IMR-90 (cell line): ENCODE measurements at regions not wholly inside any gene's neighbourhood (a gene's known extent, or its start where the extent isn't known, plus 50 kb on each side); places are given as distances from the start of the nearest gene placed in this dataset.
A peak's percentile ranks its signal among the peaks of the same experiment; 100 is the strongest.

Experiments
- ATAC-seq: fragments of 200-7000 bp; cut with Tn5 transposase; 2 replicates; pipeline ENCODE4 v1.9.1; 2020; ENCODE audit warnings: low read depth, mild to moderate bottlenecking, moderate library complexity
- BruUV-seq: library from RNA; stranded (reverse); fragments of 400-500 nt; replicated peaks from 2 replicates; lab custom pipeline; 2021; lab: Mats Ljungman, UMichigan
- CTCF ChIA-PET: fragments of 300-600 bp; formaldehyde crosslinking; extraction: SDS; loops from one replicate; lab custom pipeline; 2021; ENCODE audit warnings: antibody characterized with exemption; lab: Yijun Ruan, JAX
- POLR2A ChIA-PET: fragments of 300-600 bp; sonication (Branson Sonifier 250); formaldehyde crosslinking; loops from one replicate; lab custom pipeline; 2022; ENCODE audit warnings: antibody characterized with exemption; ENCODE audit not compliant: unreplicated experiment; lab: Charles Lee
- DNase-seq: peaks from one replicate; pipeline ENCODE4 v3.0.0; 2013
- H2AFZ ChIP-seq: replicated peaks from 2 replicates; pipeline ENCODE3; 2013; ENCODE audit warnings: low read length, mild to moderate bottlenecking; ENCODE audit not compliant: poor library complexity
- H2AK5ac ChIP-seq: 2 replicates; pipeline ENCODE4 v1.6.1; 2013; ENCODE audit warnings: low read depth, low read length, inconsistent platforms
- H2AK9ac ChIP-seq: replicated peaks from 2 replicates; pipeline ENCODE3; 2013; ENCODE audit warnings: mild to moderate bottlenecking, low read depth, low read length, moderate library complexity; ENCODE audit not compliant: poor library complexity
- H2BK120ac ChIP-seq: 2 replicates; pipeline ENCODE4 v1.6.1; 2013; ENCODE audit warnings: low read depth, low read length, inconsistent platforms
- H2BK15ac ChIP-seq: 3 replicates; pipeline ENCODE4 v1.6.1; 2013; ENCODE audit warnings: low read depth, low read length, inconsistent platforms
- H2BK20ac ChIP-seq: 2 replicates; pipeline ENCODE4 v1.6.1; 2013; ENCODE audit warnings: low read depth, mild to moderate bottlenecking, inconsistent platforms, low read length, moderate library complexity
- H2BK5ac ChIP-seq: 2 replicates; pipeline ENCODE4 v1.6.1; 2013; ENCODE audit warnings: mild to moderate bottlenecking, low read depth, low read length, inconsistent platforms; ENCODE audit not compliant: poor library complexity, severe bottlenecking
- H3K14ac ChIP-seq: replicated peaks from 2 replicates; pipeline ENCODE4 v1.6.1; 2013; ENCODE audit warnings: low read depth, low read length, inconsistent platforms
- H3K18ac ChIP-seq: 2 replicates; pipeline ENCODE4 v1.6.1; 2013; ENCODE audit warnings: low read depth, low read length, control low read depth
- H3K23ac ChIP-seq: 2 replicates; pipeline ENCODE4 v1.6.1; 2013; ENCODE audit warnings: low read depth, low read length, inconsistent platforms
- H3K27ac ChIP-seq: 2 replicates; pipeline ENCODE4 v1.5.1; 2013; ENCODE audit warnings: mild to moderate bottlenecking, control low read depth, low read length; ENCODE audit not compliant: insufficient read depth
- H3K27me3 ChIP-seq: 2 replicates; pipeline ENCODE4 v1.6.1; 2013; ENCODE audit warnings: low read length; ENCODE audit not compliant: control insufficient read depth, insufficient read depth
- H3K36me3 ChIP-seq: 2 replicates; pipeline ENCODE4 v1.6.1; 2013; ENCODE audit warnings: low read length, mixed read lengths; ENCODE audit not compliant: control insufficient read depth, insufficient read depth
- H3K4ac ChIP-seq: 2 replicates; pipeline ENCODE4 v1.6.1; 2013; ENCODE audit warnings: low read depth, low read length, inconsistent platforms
- H3K4me1 ChIP-seq: 2 replicates; pipeline ENCODE4 v1.6.1; 2013; ENCODE audit warnings: low read length, mixed read lengths; ENCODE audit not compliant: control insufficient read depth, insufficient read depth
- H3K4me2 ChIP-seq: 2 replicates; pipeline ENCODE4 v1.6.1; 2013; ENCODE audit warnings: low read depth, mild to moderate bottlenecking, control low read depth, low read length, moderate library complexity
- H3K4me3 ChIP-seq: 2 replicates; pipeline ENCODE4 v1.5.1; 2013; ENCODE audit warnings: low read depth, mild to moderate bottlenecking, control low read depth, low read length, moderate library complexity; ENCODE audit not compliant: insufficient read depth
- H3K56ac ChIP-seq: 2 replicates; pipeline ENCODE4 v1.6.1; 2013; ENCODE audit warnings: low read length, inconsistent platforms; ENCODE audit not compliant: insufficient read depth; ENCODE audit errors: extremely low read depth
- H3K79me1 ChIP-seq, 2 experiments: 2 replicates each; pipeline ENCODE4 v1.6.1; 2013; ENCODE audit warnings: low read length in 2 of 2, inconsistent platforms in 1 of 2, low read depth in 1 of 2
- H3K9ac ChIP-seq: 2 replicates; pipeline ENCODE4 v1.6.1; 2013; ENCODE audit warnings: low read depth, low read length, control low read depth
- H3K9me1 ChIP-seq: 2 replicates; pipeline ENCODE4 v1.6.1; 2013; ENCODE audit warnings: low read length, inconsistent platforms; ENCODE audit not compliant: insufficient read depth
- H3K9me3 ChIP-seq: 2 replicates; pipeline ENCODE4 v1.6.1; 2013; ENCODE audit warnings: low read length; ENCODE audit not compliant: control insufficient read depth, insufficient read depth
- H4K20me1 ChIP-seq: 2 replicates; pipeline ENCODE4 v1.6.1; 2013; ENCODE audit warnings: low read length, inconsistent platforms; ENCODE audit not compliant: insufficient read depth
- H4K5ac ChIP-seq: 2 replicates; pipeline ENCODE4 v1.6.1; 2013; ENCODE audit warnings: mild to moderate bottlenecking, low read depth, low read length, control low read depth
- H4K8ac ChIP-seq, 2 experiments: 2 replicates each; pipeline ENCODE4 v1.6.1; 2013; ENCODE audit warnings: low read depth in 2 of 2, low read length in 2 of 2, control low read depth in 1 of 2, inconsistent platforms in 1 of 2
- H4K91ac ChIP-seq: 2 replicates; pipeline ENCODE4 v1.6.1; 2013; ENCODE audit warnings: low read depth, low read length, inconsistent platforms; ENCODE audit not compliant: insufficient read depth
- MAFK ChIP-seq: IDR thresholded peaks from 2 replicates; pipeline ENCODE4 v1.6.1; 2012; ENCODE audit warnings: low read depth, low read length, improper control_type of control experiment
- WGBS, 2 experiments: methylation state at CpG; one replicate each; pipeline versions ENCODE4 v1.1.5 to v1.1.7; 2013; ENCODE audit warnings: missing lambda C conversion rate in 2 of 2; ENCODE audit not compliant: insufficient read length in 1 of 2; ENCODE audit errors: extremely low coverage in 2 of 2; 5-methylcytosine and 5-hydroxymethylcytosine counted together
- dilution Hi-C: fragments of 300-500 bp; cut with HindIII; formaldehyde crosslinking; loops from one replicate; pipeline ENCODE4 v1.14.3; 2018; ENCODE audit warnings: low sequenced_read_pairs; ENCODE audit not compliant: unreplicated experiment
- in situ Hi-C: fragments of 300-500 bp; cut with MboI; formaldehyde crosslinking; loops from 3 replicates; pipeline ENCODE4 v1.14.3; 2019; ENCODE audit warnings: low sequenced_read_pairs, inconsistent platforms, mixed read lengths
- intact Hi-C: fragments of 100-400 bp; cut with micrococcal nuclease; formaldehyde crosslinking; loops from 2 replicates; pipeline ENCODE4 v1.10.0; 2022
- TF ChIP-seq, protein P1 (sequence below): conservative IDR thresholded peaks from 2 replicates; pipeline ENCODE4 v1.5.1; 2012; ENCODE audit warnings: mild to moderate bottlenecking, low read depth, low read length, improper control_type of control experiment

DNA sequence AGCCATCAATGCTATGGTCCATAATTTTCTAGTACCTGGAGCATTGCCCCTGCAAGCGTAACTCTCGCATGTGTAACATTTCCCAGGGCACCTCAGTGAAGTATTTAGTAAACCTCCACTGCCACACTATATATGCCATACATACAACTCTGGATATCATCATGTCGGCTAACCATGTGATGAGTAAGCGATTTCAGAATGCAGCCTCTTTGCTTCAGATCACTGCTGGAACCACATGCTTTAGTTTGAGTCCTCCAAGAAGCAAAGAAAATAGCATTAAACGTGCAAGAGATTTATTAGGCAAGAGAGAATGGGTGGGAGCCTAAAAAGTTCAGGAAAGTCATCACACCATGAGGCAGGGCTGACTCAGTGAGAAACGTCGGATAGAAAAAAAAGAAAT is 635.6 kb upstream of the SLITRK5 start:
- POLR2A ChIA-PET = no interaction called here
- no peak overlapping the region for H2BK15ac ChIP-seq
- H4K91ac ChIP-seq = no peak overlapping the region
- H3K23ac ChIP-seq = no peak overlapping the region
- H3K4me3 ChIP-seq = no peak overlapping the region
- H3K4me1 ChIP-seq = no peaks in the 10 kb centered on the region
- no peak overlapping the region for H2AK9ac ChIP-seq
- ATAC-seq (no peak), DNase-seq (no peak)
- intact Hi-C loops = no loop called here
- H3K79me1 ChIP-seq = no peaks in the 10 kb centered on the region
- H2BK120ac ChIP-seq = no peak overlapping the region
- H3K9me3 ChIP-seq = no peaks in the 10 kb centered on the region
- H3K36me3 ChIP-seq = no peaks in the 10 kb centered on the region
- 100% methylated on average over 4 of the region's 7 CpGs; no CpG with 5 or more reads in 1 of the 2 experiments for WGBS, 2 experiments
- H4K5ac ChIP-seq = no peak overlapping the region
- H3K4ac ChIP-seq = no peak overlapping the region
- no peaks in the 10 kb centered on the region for H3K27me3 ChIP-seq
- H3K27ac ChIP-seq = no peak overlapping the region
- BruUV-seq = no TSS peak
- no peak overlapping the region for H2BK20ac ChIP-seq
- H3K18ac ChIP-seq = no peak overlapping the region
- no peak overlapping the region for H3K4me2 ChIP-seq
- H4K20me1 ChIP-seq = no peaks in the 10 kb centered on the region
- dilution Hi-C loops = no loop called here
- H4K8ac ChIP-seq = no peak overlapping the region
- H3K9me1 ChIP-seq = no peaks in the 10 kb centered on the region
- no peak overlapping the region for H3K9ac ChIP-seq
- TF ChIP-seq, protein P1, sequence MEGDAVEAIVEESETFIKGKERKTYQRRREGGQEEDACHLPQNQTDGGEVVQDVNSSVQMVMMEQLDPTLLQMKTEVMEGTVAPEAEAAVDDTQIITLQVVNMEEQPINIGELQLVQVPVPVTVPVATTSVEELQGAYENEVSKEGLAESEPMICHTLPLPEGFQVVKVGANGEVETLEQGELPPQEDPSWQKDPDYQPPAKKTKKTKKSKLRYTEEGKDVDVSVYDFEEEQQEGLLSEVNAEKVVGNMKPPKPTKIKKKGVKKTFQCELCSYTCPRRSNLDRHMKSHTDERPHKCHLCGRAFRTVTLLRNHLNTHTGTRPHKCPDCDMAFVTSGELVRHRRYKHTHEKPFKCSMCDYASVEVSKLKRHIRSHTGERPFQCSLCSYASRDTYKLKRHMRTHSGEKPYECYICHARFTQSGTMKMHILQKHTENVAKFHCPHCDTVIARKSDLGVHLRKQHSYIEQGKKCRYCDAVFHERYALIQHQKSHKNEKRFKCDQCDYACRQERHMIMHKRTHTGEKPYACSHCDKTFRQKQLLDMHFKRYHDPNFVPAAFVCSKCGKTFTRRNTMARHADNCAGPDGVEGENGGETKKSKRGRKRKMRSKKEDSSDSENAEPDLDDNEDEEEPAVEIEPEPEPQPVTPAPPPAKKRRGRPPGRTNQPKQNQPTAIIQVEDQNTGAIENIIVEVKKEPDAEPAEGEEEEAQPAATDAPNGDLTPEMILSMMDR = no peak
- peak; percentile 52; the same call in 1 of the 2 replicates for TF ChIP-seq MAFK
- CTCF ChIA-PET = no interaction called here
- H2AFZ ChIP-seq = no peak overlapping the region
- no peak overlapping the region for H3K56ac ChIP-seq
- H2BK5ac ChIP-seq = no peak overlapping the region
- no peak overlapping the region for H3K14ac ChIP-seq
- in situ Hi-C loops = no loop called here
- H2AK5ac ChIP-seq = no peak overlapping the region
